Endothelial cell of umbilical vein (primary cell): ENCODE measurements at regions not wholly inside any gene's neighbourhood (a gene's known extent, or its start where the extent isn't known, plus 50 kb on each side); places are given as distances from the start of the nearest gene placed in this dataset.

ENCODE experiments used
- BruUV-seq: library from RNA; stranded (reverse); fragments of 400-500 nt; replicated peaks from 2 replicates; lab custom pipeline; 2021; lab: Mats Ljungman, UMichigan
- CTCF ChIA-PET: fragments of 300-600, 350-600 bp; sonication (Branson Sonifier 250); formaldehyde crosslinking; loops from one replicate; lab custom pipeline; 2021; ENCODE audit warnings: antibody characterized with exemption, inconsistent platforms; lab: Charles Lee
- POLR2A ChIA-PET: fragments of 300-600, 350-600 bp; sonication (Branson Sonifier 250); formaldehyde crosslinking; loops from one replicate; lab custom pipeline; 2021; ENCODE audit warnings: antibody characterized with exemption, inconsistent platforms; lab: Charles Lee
- DNase-seq: peaks from one replicate; pipeline ENCODE4 v3.0.0-alpha.2; 2011; ENCODE audit warnings: low read depth, low spot score
- FAIRE-seq: peaks from 2 replicates; lab custom pipeline; 2011; peaks lifted over from hg19 to GRCh38; lab: Jason Lieb, UNC
- H2AFZ ChIP-seq: 2 replicates; pipeline ENCODE4 v1.6.0; 2012; ENCODE audit warnings: low read depth, low read length, control low read depth, inconsistent platforms
- H3K27ac ChIP-seq: 2 replicates; pipeline ENCODE4 v1.5.1; 2011; ENCODE audit warnings: low read depth, mild to moderate bottlenecking, control low read depth, low read length, moderate library complexity; ENCODE audit not compliant: insufficient read depth
- H3K27me3 ChIP-seq, 2 experiments: 2 replicates each; pipeline versions ENCODE4 v1.6.0 to v1.6.1; 2011; ENCODE audit warnings: low read length in 2 of 2, mixed read lengths in 1 of 2; ENCODE audit not compliant: control insufficient read depth in 2 of 2, insufficient read depth in 2 of 2
- H3K36me3 ChIP-seq, 2 experiments: 2 replicates in 1 of 2; 3 replicates in 1 of 2; pipeline ENCODE4 v1.5.1; 2011; ENCODE audit warnings: low read length in 2 of 2, mild to moderate bottlenecking in 1 of 2, moderate library complexity in 1 of 2; ENCODE audit not compliant: control insufficient read depth in 2 of 2, insufficient read depth in 2 of 2; ENCODE audit errors: extremely low read depth in 1 of 2
- H3K4me1 ChIP-seq: 3 replicates; pipeline ENCODE4 v1.5.1; 2011; ENCODE audit warnings: mild to moderate bottlenecking, low read length; ENCODE audit not compliant: control insufficient read depth, insufficient read depth; ENCODE audit errors: extremely low read depth
- H3K4me2 ChIP-seq: 2 replicates; pipeline ENCODE4 v1.6.1; 2011; ENCODE audit warnings: low read length, control low read depth, mixed read lengths; ENCODE audit not compliant: insufficient read depth
- H3K4me3 ChIP-seq, 3 experiments: fragments of 200-600 bp in 1 of 3; sonication (generic), shearing (Covaris generic) in 1 of 3; replicated peaks in 1 of 3; 2 replicates each; pipeline ENCODE4 v1.5.1; 2011 to 2016; ENCODE audit warnings: control low read depth in 3 of 3, low read length in 3 of 3, mild to moderate bottlenecking in 2 of 3, inconsistent platforms in 1 of 3, low read depth in 1 of 3, moderate library complexity in 1 of 3; ENCODE audit not compliant: insufficient read depth in 1 of 3
- H3K79me2 ChIP-seq: 2 replicates; pipeline ENCODE4 v1.6.0; 2012; ENCODE audit warnings: low read length, inconsistent platforms; ENCODE audit not compliant: control insufficient read depth, insufficient read depth
- H3K9ac ChIP-seq: replicated peaks from 2 replicates; pipeline ENCODE3; 2011; ENCODE audit warnings: low read length, control low read depth; ENCODE audit not compliant: insufficient read depth; ENCODE audit errors: extremely low read depth
- H3K9me1 ChIP-seq: replicated peaks from 3 replicates; pipeline ENCODE4 v1.6.0; 2011; ENCODE audit warnings: mild to moderate bottlenecking, low read length; ENCODE audit not compliant: control insufficient read depth, insufficient read depth; ENCODE audit errors: extremely low read depth
- H3K9me3 ChIP-seq: replicated peaks from 2 replicates; pipeline ENCODE4 v1.5.1; 2012; ENCODE audit warnings: low read length, inconsistent platforms; ENCODE audit not compliant: control insufficient read depth, insufficient read depth
- H4K20me1 ChIP-seq: replicated peaks from 2 replicates; pipeline ENCODE3; 2011; ENCODE audit warnings: mild to moderate bottlenecking, low read length; ENCODE audit not compliant: control insufficient read depth, insufficient read depth; ENCODE audit errors: extremely low read depth
- CTCF ChIP-seq, 2 donors: IDR thresholded peaks; 1 replicate in 1 of 2; 2 replicates in 1 of 2; pipeline ENCODE4 v1.5.1; 2011; ENCODE audit warnings: low read length in 2 of 2, mild to moderate bottlenecking in 2 of 2, moderate library complexity in 2 of 2, control low read depth in 1 of 2, inconsistent platforms in 1 of 2, low read depth in 1 of 2; ENCODE audit not compliant: insufficient read depth in 1 of 2; ENCODE audit errors: extremely low read depth in 1 of 2
- EZH2 ChIP-seq: IDR thresholded peaks from 2 replicates; pipeline ENCODE4 v1.6.1; 2012; ENCODE audit warnings: borderline replicate concordance, low read depth, mild to moderate bottlenecking, moderate library complexity, low read length, inconsistent platforms; ENCODE audit not compliant: severe bottlenecking
- FOS ChIP-seq: IDR thresholded peaks from 2 replicates; pipeline ENCODE4 v1.6.1; 2011; ENCODE audit warnings: mild to moderate bottlenecking, low read length, moderate library complexity, borderline replicate concordance; ENCODE audit not compliant: insufficient read depth
- GATA2 ChIP-seq: IDR thresholded peaks from 2 replicates; pipeline ENCODE4 v1.7.0; 2011; ENCODE audit warnings: low read depth, mild to moderate bottlenecking, moderate library complexity, mixed read lengths, low read length; ENCODE audit not compliant: insufficient read length, insufficient read depth
- JUN ChIP-seq: IDR thresholded peaks from 2 replicates; pipeline ENCODE4 v1.6.1; 2011; ENCODE audit warnings: borderline replicate concordance, low read depth; ENCODE audit not compliant: insufficient read length, insufficient read depth
- MAX ChIP-seq: IDR thresholded peaks from 2 replicates; pipeline ENCODE4 v1.6.1; 2011; ENCODE audit not compliant: insufficient read depth, insufficient read length
- MYC ChIP-seq: IDR thresholded peaks from one replicate; pipeline ENCODE4 v1.6.1; 2011; ENCODE audit warnings: mild to moderate bottlenecking, low read depth, low read length
- POLR2A ChIP-seq: IDR thresholded peaks from 2 replicates; pipeline ENCODE4 v1.6.1; 2012; ENCODE audit warnings: low read depth, mild to moderate bottlenecking, control low read depth, low read length
- POLR2AphosphoS5 ChIP-seq: IDR thresholded peaks from 2 replicates; pipeline ENCODE4 v1.6.1; 2012; ENCODE audit warnings: low read depth, mild to moderate bottlenecking, control low read depth, low read length, moderate library complexity; ENCODE audit not compliant: insufficient read depth
- dilution Hi-C: fragments of 300-500 bp; cut with MboI; formaldehyde crosslinking; loops from one replicate; pipeline ENCODE4 v1.15.0; 2019; ENCODE audit warnings: low sequenced_read_pairs; ENCODE audit not compliant: extremely low pct_ligation_motif_present
- intact Hi-C: fragments of 100-400 bp; cut with micrococcal nuclease; formaldehyde crosslinking; loops from one replicate; pipeline ENCODE4 v1.10.0; 2022

DNA sequence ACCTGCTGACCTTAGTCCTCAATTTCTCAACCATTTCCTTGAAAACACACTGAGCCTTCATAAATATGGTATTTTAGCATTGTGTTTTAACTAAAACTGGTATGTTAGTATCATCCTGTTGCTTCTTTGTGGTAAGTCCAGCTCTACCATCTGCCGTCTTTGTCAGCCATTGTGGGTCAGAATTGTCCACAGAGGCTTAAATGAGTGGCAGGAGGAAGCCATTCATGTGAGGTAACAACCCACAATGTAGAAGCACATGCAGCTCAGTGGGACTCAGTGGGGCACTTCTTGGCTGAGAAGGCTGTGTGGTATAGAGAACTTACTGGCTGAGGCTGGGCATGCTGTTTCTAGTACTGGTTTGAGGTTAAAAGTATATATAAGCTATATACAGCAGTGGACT lies 149.2 kb upstream of the NR3C1 start:
- dilution Hi-C loops, result no loop called here
- no peak overlapping the region for H2AFZ ChIP-seq
- no peaks in the 10 kb centered on the region for H3K9me3 ChIP-seq
- H4K20me1 ChIP-seq, result no peaks in the 10 kb centered on the region
- no peaks in the 10 kb centered on the region for H3K9me1 ChIP-seq
- ChIA-PET CTCF (interaction anchor here (1.0 kb wide), 1 partner anchor 65 kb away, joined by 3 read pairs; no protein-coding TSS in a partner anchor), POLR2A (no interaction called here)
- H3K27me3 ChIP-seq, result no peaks in the 10 kb centered on the region
- no peaks in the 10 kb centered on the region for H3K4me1 ChIP-seq
- BruUV-seq, result no TSS peak
- H3K27ac ChIP-seq, result no peak overlapping the region
- no peaks in the 10 kb centered on the region for H3K36me3 ChIP-seq
- H3K9ac ChIP-seq, result no peak overlapping the region
- intact Hi-C loops, result no loop called here
- H3K4me2 ChIP-seq, result no peak overlapping the region
- TF ChIP-seq EZH2 (no peak), JUN (no peak), CTCF (IDR thresholded peaks at IDR 0.05; ENCODE audit: extremely low read depth in 1 of 2, insufficient read depth in 1 of 2, low read depth in 1 of 2, low read length in 2 of 2) (no peak), POLR2A (no peak), MYC (no peak), GATA2 (no peak), MAX (no peak), POLR2AphosphoS5 (no peak), FOS (no peak)
- H3K4me3 ChIP-seq, result no peak overlapping the region
- no peak for FAIRE-seq
- DNase-seq, result no peak
- no peaks in the 10 kb centered on the region for H3K79me2 ChIP-seq
